ENCODE measurements at regions not wholly inside any gene's neighbourhood (a gene's known extent, or its start where the extent isn't known, plus 50 kb on each side); places are given as distances from the start of the nearest gene placed in this dataset.

GRCh38 chr10:1923586-1923985 lies 186.3 kb upstream of the ADARB2 start:
- TF ChIP-seq, protein P1, sequence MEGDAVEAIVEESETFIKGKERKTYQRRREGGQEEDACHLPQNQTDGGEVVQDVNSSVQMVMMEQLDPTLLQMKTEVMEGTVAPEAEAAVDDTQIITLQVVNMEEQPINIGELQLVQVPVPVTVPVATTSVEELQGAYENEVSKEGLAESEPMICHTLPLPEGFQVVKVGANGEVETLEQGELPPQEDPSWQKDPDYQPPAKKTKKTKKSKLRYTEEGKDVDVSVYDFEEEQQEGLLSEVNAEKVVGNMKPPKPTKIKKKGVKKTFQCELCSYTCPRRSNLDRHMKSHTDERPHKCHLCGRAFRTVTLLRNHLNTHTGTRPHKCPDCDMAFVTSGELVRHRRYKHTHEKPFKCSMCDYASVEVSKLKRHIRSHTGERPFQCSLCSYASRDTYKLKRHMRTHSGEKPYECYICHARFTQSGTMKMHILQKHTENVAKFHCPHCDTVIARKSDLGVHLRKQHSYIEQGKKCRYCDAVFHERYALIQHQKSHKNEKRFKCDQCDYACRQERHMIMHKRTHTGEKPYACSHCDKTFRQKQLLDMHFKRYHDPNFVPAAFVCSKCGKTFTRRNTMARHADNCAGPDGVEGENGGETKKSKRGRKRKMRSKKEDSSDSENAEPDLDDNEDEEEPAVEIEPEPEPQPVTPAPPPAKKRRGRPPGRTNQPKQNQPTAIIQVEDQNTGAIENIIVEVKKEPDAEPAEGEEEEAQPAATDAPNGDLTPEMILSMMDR (IDR thresholded peaks at IDR 0.05): no peak
- TF ChIP-seq EP300 (IDR thresholded peaks at IDR 0.05; ENCODE audit: low read depth) (no peak), POLR2AphosphoS5 (IDR thresholded peaks at IDR 0.05) (no peak)
